ENCODE measurements at regions not wholly inside any gene's neighbourhood (a gene's known extent, or its start where the extent isn't known, plus 50 kb on each side); places are given as distances from the start of the nearest gene placed in this dataset.

GRCh38 chr20:24870057-24870456 is 79.0 kb upstream of the CST7 start:
- DNase-seq (ENCODE audit: low spot score) = no peak

GRCh38 chr20:24870881-24871280 is 78.2 kb upstream of the CST7 start:
- no peak for DNase-seq (ENCODE audit: low spot score)

- no peak for DNase-seq (ENCODE audit: low spot score)
Measured at GRCh38 chr20:24871480-24872213, 77.4 kb upstream of the CST7 start.

GRCh38 chr20:24872291-24873024 is 76.6 kb upstream of the CST7 start:
- no peak for DNase-seq (ENCODE audit: low spot score)

- DNase-seq (ENCODE audit: low spot score) = no peak
Measured at GRCh38 chr20:24873025-24873620, 75.9 kb upstream of the CST7 start.

- no peak for DNase-seq (ENCODE audit: low spot score)
Measured at GRCh38 chr20:24875078-24875477, 74.0 kb upstream of the CST7 start.

- DNase-seq (ENCODE audit: low spot score) = no peak
Measured at GRCh38 chr20:24877652-24878051, 71.4 kb upstream of the CST7 start.

- DNase-seq (ENCODE audit: low spot score) = no peak
Measured at GRCh38 chr20:24878657-24879056, 70.4 kb upstream of the CST7 start.

GRCh38 chr20:24879875-24880274 is 69.2 kb upstream of the CST7 start:
- DNase-seq (ENCODE audit: low spot score) = no peak

GRCh38 chr20:24880356-24880755 is 68.7 kb upstream of the CST7 start:
- no peak for DNase-seq (ENCODE audit: low spot score)

GRCh38 chr20:24890286-24890685 is 58.8 kb upstream of the CST7 start:
- no peak for DNase-seq (ENCODE audit: low spot score)

GRCh38 chr20:24891546-24892393 is 57.3 kb upstream of the CST7 start:
- DNase-seq (ENCODE audit: low spot score) = no peak

- no peak for DNase-seq (ENCODE audit: low spot score)
Measured at GRCh38 chr20:24892522-24892921, 56.5 kb upstream of the CST7 start.

GRCh38 chr20:24892931-24893330 is 56.1 kb upstream of the CST7 start:
- DNase-seq (ENCODE audit: low spot score) = no peak

- DNase-seq (ENCODE audit: low spot score) = no peak
Measured at GRCh38 chr20:24894488-24894887, 54.6 kb upstream of the CST7 start.

- no peak for DNase-seq (ENCODE audit: low spot score)
Measured at GRCh38 chr20:24894967-24895366, 54.1 kb upstream of the CST7 start.

- no peak for DNase-seq (ENCODE audit: low spot score)
Measured at GRCh38 chr20:24895431-24895830, 53.6 kb upstream of the CST7 start.

- DNase-seq (ENCODE audit: low spot score) = no peak
Measured at GRCh38 chr20:24895898-24896658, 53.0 kb upstream of the CST7 start.

- DNase-seq (ENCODE audit: low spot score) = no peak
Measured at GRCh38 chr20:24896984-24897383, 52.1 kb upstream of the CST7 start.

- DNase-seq (ENCODE audit: low spot score) = no peak
Measured at GRCh38 chr20:24897974-24898373, 51.1 kb upstream of the CST7 start.

GRCh38 chr20:24899153-24899552 is 49.9 kb upstream of the CST7 start:
- no peak for DNase-seq (ENCODE audit: low spot score)
